Brain microvascular endothelial cell (primary cell): ENCODE measurements at regions not wholly inside any gene's neighbourhood (a gene's known extent, or its start where the extent isn't known, plus 50 kb on each side); places are given as distances from the start of the nearest gene placed in this dataset.
"Not testable (repeated sequence)": the region's sequence is repeated elsewhere in the genome, so short reads cannot be mapped to it uniquely, and the experiment has no call there.

Experiments
- DNase-seq: peaks from one replicate; pipeline ENCODE4 v3.0.0-alpha.2; 2020
- H3K27ac ChIP-seq: fragments of 250-450 bp; sonication (Bioruptor Pico); 2 replicates; pipeline ENCODE4 v1.5.1; 2020; ENCODE audit warnings: mild to moderate bottlenecking, moderate library complexity
- H3K27me3 ChIP-seq: fragments of 250-450 bp; sonication (Bioruptor Pico); replicated peaks from 2 replicates; pipeline ENCODE4 v1.5.1; 2020; ENCODE audit warnings: mild to moderate bottlenecking
- H3K36me3 ChIP-seq: fragments of 250-450 bp; sonication (Bioruptor Pico); replicated peaks from 2 replicates; pipeline ENCODE4 v1.5.1; 2020; ENCODE audit warnings: mild to moderate bottlenecking
- H3K4me3 ChIP-seq: 2 replicates; pipeline ENCODE4 v1.5.1; 2011; ENCODE audit warnings: low read depth, mild to moderate bottlenecking, control low read depth, low read length, moderate library complexity
- in situ Hi-C: cut with HindIII; loops from 2 replicates; pipeline ENCODE4 v1.10.0; 2017; ENCODE audit warnings: low sequenced_read_pairs, low pct_ligation_motif_present
- TF ChIP-seq, protein P1 (sequence below): IDR thresholded peaks from 2 replicates; pipeline ENCODE4 v1.5.1; 2011; ENCODE audit warnings: low read depth, mild to moderate bottlenecking, moderate library complexity, low read length, control low read depth, inconsistent platforms; ENCODE audit errors: missing control alignments

DNA sequence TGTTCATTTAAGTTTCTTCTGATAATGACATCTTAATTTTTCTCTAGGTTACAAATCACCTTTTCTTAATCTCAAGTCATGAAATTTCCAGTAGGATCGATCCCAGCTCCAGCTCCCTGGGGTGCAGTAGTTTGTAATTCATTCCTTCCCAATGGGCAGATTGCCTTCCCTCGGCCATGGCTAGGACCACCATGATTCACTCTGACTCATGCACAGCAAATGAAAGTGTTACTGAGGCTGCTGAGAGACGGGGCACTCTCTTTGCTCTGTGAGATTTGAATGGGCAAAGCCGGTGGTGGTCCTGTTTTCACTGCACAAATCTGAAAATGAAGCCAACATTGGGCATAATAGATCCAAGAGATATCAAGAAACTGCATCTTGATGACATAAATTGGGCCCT, 202.8 kb upstream of the IRS2 start:
- peak overlapping the region; percentile 15 for H3K27ac ChIP-seq
- H3K27me3 ChIP-seq, result no peaks in the 10 kb centered on the region
- no peaks in the 10 kb centered on the region for H3K36me3 ChIP-seq
- H3K4me3 ChIP-seq, result no peak overlapping the region
- peak; percentile 67 for DNase-seq
- TF ChIP-seq, protein P1, sequence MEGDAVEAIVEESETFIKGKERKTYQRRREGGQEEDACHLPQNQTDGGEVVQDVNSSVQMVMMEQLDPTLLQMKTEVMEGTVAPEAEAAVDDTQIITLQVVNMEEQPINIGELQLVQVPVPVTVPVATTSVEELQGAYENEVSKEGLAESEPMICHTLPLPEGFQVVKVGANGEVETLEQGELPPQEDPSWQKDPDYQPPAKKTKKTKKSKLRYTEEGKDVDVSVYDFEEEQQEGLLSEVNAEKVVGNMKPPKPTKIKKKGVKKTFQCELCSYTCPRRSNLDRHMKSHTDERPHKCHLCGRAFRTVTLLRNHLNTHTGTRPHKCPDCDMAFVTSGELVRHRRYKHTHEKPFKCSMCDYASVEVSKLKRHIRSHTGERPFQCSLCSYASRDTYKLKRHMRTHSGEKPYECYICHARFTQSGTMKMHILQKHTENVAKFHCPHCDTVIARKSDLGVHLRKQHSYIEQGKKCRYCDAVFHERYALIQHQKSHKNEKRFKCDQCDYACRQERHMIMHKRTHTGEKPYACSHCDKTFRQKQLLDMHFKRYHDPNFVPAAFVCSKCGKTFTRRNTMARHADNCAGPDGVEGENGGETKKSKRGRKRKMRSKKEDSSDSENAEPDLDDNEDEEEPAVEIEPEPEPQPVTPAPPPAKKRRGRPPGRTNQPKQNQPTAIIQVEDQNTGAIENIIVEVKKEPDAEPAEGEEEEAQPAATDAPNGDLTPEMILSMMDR, result no peak
- in situ Hi-C loops, result no loop called here

DNA sequence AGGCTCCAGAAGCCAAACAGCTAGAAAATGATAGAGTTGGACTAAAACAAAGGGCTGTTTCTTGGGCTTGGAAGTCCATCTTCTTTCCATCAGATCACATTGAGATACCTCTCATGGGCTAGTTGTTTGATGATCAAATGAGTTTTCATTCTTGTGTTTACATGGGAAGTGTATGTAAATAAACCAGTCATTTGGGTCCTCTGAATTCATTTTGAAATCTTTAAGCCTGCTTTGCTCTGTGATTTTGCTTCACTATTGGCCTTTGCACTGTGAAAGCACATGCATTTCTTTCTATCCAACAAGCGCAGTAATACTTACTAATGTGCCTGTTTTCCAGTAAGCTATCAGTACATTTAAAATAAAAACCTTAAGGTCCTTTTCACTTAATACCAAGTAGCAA, 200.5 kb upstream of the IRS2 start:
- TF ChIP-seq, protein P1, result no peak
- in situ Hi-C loops, result no loop called here

DNA sequence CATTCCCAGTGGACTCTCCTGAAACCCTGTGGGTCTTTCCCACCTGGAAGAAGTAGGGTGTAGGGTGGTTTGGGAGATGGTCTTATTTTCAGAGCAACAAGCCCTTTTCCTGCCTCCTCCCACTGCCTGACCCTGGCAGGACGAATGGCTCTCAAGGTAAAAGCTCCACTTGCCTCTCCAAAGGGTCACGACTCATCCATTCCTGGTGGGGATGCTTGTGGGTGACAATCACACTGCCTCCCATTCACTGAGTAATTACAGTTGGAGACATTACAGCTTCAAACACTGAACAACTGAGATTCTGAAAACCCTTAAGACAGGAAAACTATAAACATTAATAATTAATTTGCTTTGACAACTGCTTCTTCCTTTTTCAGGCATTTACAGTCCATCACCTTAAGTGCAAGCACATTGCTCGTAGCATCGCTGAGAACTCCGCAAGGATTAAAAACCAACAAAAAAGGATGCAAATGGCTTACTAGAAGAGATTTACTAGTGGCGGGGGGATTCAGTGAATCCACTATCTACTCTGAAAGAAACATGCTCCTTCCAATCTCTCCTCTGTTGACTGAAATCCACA, 199.6 kb upstream of the IRS2 start:
- in situ Hi-C loops, result no loop called here
- Histone ChIP-seq H3K36me3 (no peaks in the 10 kb centered on the region), H3K27ac (no peak overlapping the region), H3K27me3 (no peaks in the 10 kb centered on the region), H3K4me3 (no peak overlapping the region)
- TF ChIP-seq, protein P1, result no peak
- DNase-seq, result no peak

More for the DNA sequence above, 200.5 kb upstream of the IRS2 start:
- Histone ChIP-seq H3K36me3 (no peaks in the 10 kb centered on the region), H3K27me3 (no peaks in the 10 kb centered on the region), H3K4me3 (no peak overlapping the region), H3K27ac (no peak overlapping the region)
- no peak for DNase-seq

DNA sequence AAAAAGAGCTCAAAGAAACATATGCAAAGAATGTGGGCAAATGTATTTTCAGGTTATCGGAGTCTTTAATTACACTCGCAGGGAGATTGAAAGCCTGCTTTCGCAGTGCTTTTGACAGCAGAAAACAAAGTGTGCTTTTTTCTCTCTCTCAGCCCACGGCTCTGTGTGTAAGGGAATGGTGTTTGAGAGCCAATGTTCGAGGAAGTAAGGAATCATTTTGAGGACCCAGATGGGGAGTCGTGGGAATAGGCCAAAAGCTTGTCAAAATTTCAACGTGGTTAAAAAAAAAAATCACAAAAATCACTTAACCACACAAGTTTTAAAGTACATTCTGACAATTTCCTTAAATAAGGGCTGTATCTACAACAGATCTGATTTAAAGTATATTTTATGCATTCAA, 197.1 kb upstream of the IRS2 start:
- Histone ChIP-seq H3K27me3 (no peaks in the 10 kb centered on the region), H3K27ac (no peak overlapping the region), H3K36me3 (no peaks in the 10 kb centered on the region), H3K4me3 (no peak overlapping the region)
- in situ Hi-C loops, result no loop called here
- no peak for DNase-seq
- TF ChIP-seq, protein P1, result no peak

DNA sequence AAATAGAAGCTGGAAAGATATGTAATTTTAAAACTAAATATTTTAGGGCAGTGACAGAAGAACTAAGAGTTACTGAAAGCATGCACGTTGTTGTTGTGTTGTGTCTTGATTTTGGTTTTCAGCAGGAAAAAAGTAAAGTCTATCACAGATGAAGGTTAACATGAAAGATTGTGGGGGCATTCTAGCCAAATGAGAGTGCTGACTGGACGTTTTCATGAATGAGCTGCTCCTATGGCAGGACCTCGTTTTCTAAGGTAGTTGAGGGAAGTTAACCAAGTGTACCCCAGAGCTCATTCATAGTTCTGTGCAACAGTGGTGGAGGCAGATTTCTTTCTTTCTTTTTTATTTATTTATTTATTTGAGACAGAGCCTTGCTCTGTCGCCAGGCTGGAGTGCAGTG, 194.6 kb upstream of the IRS2 start:
- DNase-seq, result no peak
- Histone ChIP-seq H3K27ac (no peak overlapping the region), H3K36me3 (no peaks in the 10 kb centered on the region), H3K4me3 (no peak overlapping the region), H3K27me3 (no peaks in the 10 kb centered on the region)
- in situ Hi-C loops, result no loop called here
- TF ChIP-seq, protein P1, result no peak

DNA sequence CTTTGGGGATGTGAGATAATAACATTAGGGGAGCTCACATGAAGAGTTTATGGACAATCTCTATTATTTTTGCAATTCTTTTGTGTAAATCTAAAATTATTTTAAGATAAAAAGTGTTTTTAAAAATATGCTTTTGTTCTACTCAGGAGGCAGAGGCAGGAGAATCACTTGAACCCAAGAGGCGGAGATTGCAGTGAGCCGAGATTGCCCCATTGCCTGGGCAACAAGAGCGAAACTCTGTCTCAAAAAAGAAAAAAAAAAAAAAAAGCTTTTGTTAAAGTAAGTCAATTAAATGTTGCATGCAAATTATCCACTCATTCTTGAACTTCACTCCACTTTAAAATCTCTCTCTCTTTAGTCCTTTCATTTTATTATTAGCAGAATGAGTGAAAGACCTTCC, 193.3 kb upstream of the IRS2 start:
- H3K27me3 ChIP-seq, DNase-seq, H3K36me3 ChIP-seq, in situ Hi-C loops, H3K27ac ChIP-seq, H3K4me3 ChIP-seq: not testable (repeated sequence)
